ENCODE measurements at regions not wholly inside any gene's neighbourhood (a gene's known extent, or its start where the extent isn't known, plus 50 kb on each side); places are given as distances from the start of the nearest gene placed in this dataset.

DNA sequence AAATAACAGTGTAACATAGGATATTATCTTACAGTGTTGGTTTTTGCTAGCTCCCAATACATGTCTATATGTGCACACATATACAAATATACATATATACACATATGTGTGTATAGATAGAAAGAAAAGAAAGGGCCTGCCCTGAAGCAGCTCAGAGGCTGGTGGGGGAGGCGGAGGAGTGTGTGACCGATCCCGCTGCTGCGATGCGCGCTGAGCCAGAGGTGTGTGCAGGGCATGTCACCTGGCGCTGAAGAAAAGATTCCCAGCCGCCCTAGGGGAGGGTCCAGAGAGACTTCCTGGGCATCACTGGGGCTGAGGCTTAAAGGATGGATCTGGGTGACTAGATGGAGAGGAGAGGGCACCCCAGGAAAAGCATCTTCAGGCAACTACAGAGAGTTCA, 110.2 kb downstream of the FAM50B start:
- CTCF ChIA-PET = interaction anchor here (0.8 kb wide), 1 partner anchor 18 kb away, joined by 3 read pairs; no protein-coding TSS in a partner anchor

DNA sequence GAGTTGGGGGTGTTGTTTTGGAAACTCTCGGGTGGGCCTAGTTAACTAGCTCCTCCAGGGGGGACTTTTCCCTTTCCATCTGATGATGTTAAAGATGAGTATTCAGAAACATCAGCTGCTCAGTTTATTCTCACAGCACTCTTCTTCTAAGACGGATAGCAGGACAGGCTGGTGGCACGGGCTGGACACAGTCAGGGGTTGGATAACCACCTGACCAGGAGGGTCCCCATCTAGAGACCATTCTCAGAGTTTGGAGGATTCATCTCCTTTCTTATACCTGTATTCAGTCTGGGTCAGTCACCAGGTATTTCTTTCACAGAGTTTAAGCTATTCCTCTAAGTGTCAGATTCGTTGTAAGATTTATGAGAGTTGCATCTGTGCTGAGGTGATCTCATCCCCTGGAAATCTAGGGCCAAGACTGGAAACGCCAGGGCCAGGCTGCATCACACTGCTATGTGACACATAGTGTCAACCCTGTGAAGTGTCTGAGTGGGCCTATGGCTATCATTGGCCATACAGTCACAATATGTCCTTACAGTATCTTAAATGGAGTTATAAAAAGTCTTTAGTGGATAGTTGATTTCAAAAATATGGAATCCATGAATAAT, 111.7 kb downstream of the FAM50B start:
- no peak overlapping the region for H3K4me3 Mint-ChIP-seq
- CTCF ChIA-PET = no interaction called here

More for the DNA sequence above, 110.2 kb downstream of the FAM50B start:
- POLR2A ChIA-PET = interaction anchor here (0.6 kb wide), 1 partner anchor 209 kb away, joined by 9 read pairs; no protein-coding TSS in a partner anchor
- intact Hi-C loops (cut with micrococcal nuclease) = no loop called here
- Mint-ChIP-seq H3K27me3 (peaks cover 6% of the 10 kb centered on the region), H3K27ac (no peak overlapping the region), H3K4me3 (no peak overlapping the region), H3K4me1 (no peaks in the 10 kb centered on the region), H3K9me3 (ENCODE audit: insufficient read depth) (peaks cover 8% of the 10 kb centered on the region)
- Histone ChIP-seq H3K27ac (ENCODE audit: low read length in 2 of 2) (no peak overlapping the region), H4K20me1 (ENCODE audit: control insufficient read depth, insufficient read depth, low read length, poor library complexity, severe bottlenecking) (no peaks in the 10 kb centered on the region), H3K4me1 (ENCODE audit: control insufficient read depth in 2 of 2, insufficient read depth in 2 of 2, low read length in 2 of 2) (no peaks in the 10 kb centered on the region), H3K36me3 (replicated peaks in 1 of 2; ENCODE audit: control extremely low read depth in 1 of 2, control insufficient read depth in 1 of 2, extremely low read depth in 1 of 2, insufficient read depth in 2 of 2, low read length in 1 of 2) (no peaks in the 10 kb centered on the region), H3K9me3 (ENCODE audit: control extremely low read depth in 1 of 3, control insufficient read depth in 2 of 3, insufficient read depth in 1 of 3, low read length in 2 of 3) (peaks cover 0 to 16% (median 14%) of the 10 kb centered on the region in 3 donors), H3K27me3 (replicated peaks in 1 of 4; ENCODE audit: control extremely low read depth in 1 of 4, control insufficient read depth in 3 of 4, insufficient read depth in 4 of 4, low read length in 3 of 4) (peaks cover 0 to 11% (median 1%) of the 10 kb centered on the region in 4 experiments), H3K9ac (ENCODE audit: low read length) (no peak overlapping the region), H2AFZ (ENCODE audit: insufficient read depth, low read depth, low read length, poor library complexity, severe bottlenecking) (no peak overlapping the region), H3K4me2 (replicated peaks; ENCODE audit: low read depth, low read length, poor library complexity, severe bottlenecking) (no peak overlapping the region), H3K79me2 (ENCODE audit: control insufficient read depth, insufficient read depth, low read length) (no peaks in the 10 kb centered on the region), H3K4me3 (ENCODE audit: control extremely low read depth in 1 of 5, extremely low read depth in 1 of 5, insufficient read depth in 1 of 5, low read depth in 2 of 5, low read length in 4 of 5) (no peak overlapping the region)
- 93% methylated on average over 5 of the region's 8 CpGs for WGBS (ENCODE audit: insufficient coverage)
- TF ChIP-seq EZH2 (IDR thresholded peaks at IDR 0.05; ENCODE audit: borderline replicate concordance, insufficient read depth, low read depth, low read length, poor library complexity, severe bottlenecking) = no peak
- TF ChIP-seq, protein P1, sequence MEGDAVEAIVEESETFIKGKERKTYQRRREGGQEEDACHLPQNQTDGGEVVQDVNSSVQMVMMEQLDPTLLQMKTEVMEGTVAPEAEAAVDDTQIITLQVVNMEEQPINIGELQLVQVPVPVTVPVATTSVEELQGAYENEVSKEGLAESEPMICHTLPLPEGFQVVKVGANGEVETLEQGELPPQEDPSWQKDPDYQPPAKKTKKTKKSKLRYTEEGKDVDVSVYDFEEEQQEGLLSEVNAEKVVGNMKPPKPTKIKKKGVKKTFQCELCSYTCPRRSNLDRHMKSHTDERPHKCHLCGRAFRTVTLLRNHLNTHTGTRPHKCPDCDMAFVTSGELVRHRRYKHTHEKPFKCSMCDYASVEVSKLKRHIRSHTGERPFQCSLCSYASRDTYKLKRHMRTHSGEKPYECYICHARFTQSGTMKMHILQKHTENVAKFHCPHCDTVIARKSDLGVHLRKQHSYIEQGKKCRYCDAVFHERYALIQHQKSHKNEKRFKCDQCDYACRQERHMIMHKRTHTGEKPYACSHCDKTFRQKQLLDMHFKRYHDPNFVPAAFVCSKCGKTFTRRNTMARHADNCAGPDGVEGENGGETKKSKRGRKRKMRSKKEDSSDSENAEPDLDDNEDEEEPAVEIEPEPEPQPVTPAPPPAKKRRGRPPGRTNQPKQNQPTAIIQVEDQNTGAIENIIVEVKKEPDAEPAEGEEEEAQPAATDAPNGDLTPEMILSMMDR (IDR thresholded peaks at IDR 0.05) = no peak
- ATAC-seq (ENCODE audit: low read depth) (no peak), DNase-seq (no peak)

More for the DNA sequence above, 111.7 kb downstream of the FAM50B start:
- Histone ChIP-seq H3K27me3 (replicated peaks in 1 of 4; ENCODE audit: control extremely low read depth in 1 of 4, control insufficient read depth in 3 of 4, insufficient read depth in 4 of 4, low read length in 3 of 4) (peaks cover 0 to 11% (median 1%) of the 10 kb centered on the region in 4 experiments), H3K9ac (ENCODE audit: low read length) (no peak overlapping the region), H3K36me3 (replicated peaks in 1 of 2; ENCODE audit: control extremely low read depth in 1 of 2, control insufficient read depth in 1 of 2, extremely low read depth in 1 of 2, insufficient read depth in 2 of 2, low read length in 1 of 2) (no peaks in the 10 kb centered on the region), H2AFZ (ENCODE audit: insufficient read depth, low read depth, low read length, poor library complexity, severe bottlenecking) (no peak overlapping the region), H3K79me2 (ENCODE audit: control insufficient read depth, insufficient read depth, low read length) (no peaks in the 10 kb centered on the region), H3K27ac (ENCODE audit: low read length in 2 of 2) (no peak overlapping the region), H4K20me1 (ENCODE audit: control insufficient read depth, insufficient read depth, low read length, poor library complexity, severe bottlenecking) (no peaks in the 10 kb centered on the region), H3K4me3 (ENCODE audit: control extremely low read depth in 1 of 5, extremely low read depth in 1 of 5, insufficient read depth in 1 of 5, low read depth in 2 of 5, low read length in 4 of 5) (no peak overlapping the region), H3K4me1 (ENCODE audit: control insufficient read depth in 2 of 2, insufficient read depth in 2 of 2, low read length in 2 of 2) (no peaks in the 10 kb centered on the region), H3K9me3 (ENCODE audit: control extremely low read depth in 1 of 3, control insufficient read depth in 2 of 3, insufficient read depth in 1 of 3, low read length in 2 of 3) (peaks cover 0 to 16% (median 14%) of the 10 kb centered on the region in 3 donors), H3K4me2 (replicated peaks; ENCODE audit: low read depth, low read length, poor library complexity, severe bottlenecking) (no peak overlapping the region)
- no peak overlapping the region for H3K27ac Mint-ChIP-seq
- peaks cover 3% of the 10 kb centered on the region for H3K27me3 Mint-ChIP-seq
- POLR2A ChIA-PET = no interaction called here
- ATAC-seq (ENCODE audit: low read depth) (no peak), DNase-seq (no peak)
- H3K4me1 Mint-ChIP-seq = no peaks in the 10 kb centered on the region
- H3K9me3 Mint-ChIP-seq (ENCODE audit: insufficient read depth) = peaks cover 8% of the 10 kb centered on the region
- WGBS (ENCODE audit: insufficient coverage) = 86% methylated on average over 2 of the region's 5 CpGs
- intact Hi-C loops (cut with micrococcal nuclease) = no loop called here
- TF ChIP-seq EZH2 (IDR thresholded peaks at IDR 0.05; ENCODE audit: borderline replicate concordance, insufficient read depth, low read depth, low read length, poor library complexity, severe bottlenecking) = no peak
- TF ChIP-seq, protein P1 (IDR thresholded peaks at IDR 0.05) = no peak

All from B cell (primary cell).